Fibroblast of lung (primary cell): ENCODE measurements at regions not wholly inside any gene's neighbourhood (a gene's known extent, or its start where the extent isn't known, plus 50 kb on each side); places are given as distances from the start of the nearest gene placed in this dataset.
A peak's percentile ranks its signal among the peaks of the same experiment; 100 is the strongest.

ENCODE experiments used
- DNase-seq, 2 donors: peaks; one replicate each; pipeline versions ENCODE4 v3.0.0 to v3.0.0-alpha.2; 2010; ENCODE audit warnings: low read depth in 2 of 2
- H2AFZ ChIP-seq: 2 replicates; pipeline ENCODE4 v1.5.1; 2012; ENCODE audit warnings: low read length, control low read depth, inconsistent platforms
- H3K27ac ChIP-seq: 2 replicates; pipeline ENCODE4 v1.5.1; 2011; ENCODE audit warnings: low read length, control low read depth; ENCODE audit not compliant: insufficient read depth
- H3K27me3 ChIP-seq: 2 replicates; pipeline ENCODE4 v1.5.1; 2011; ENCODE audit warnings: mild to moderate bottlenecking, low read length; ENCODE audit not compliant: control insufficient read depth, insufficient read depth
- H3K36me3 ChIP-seq: 2 replicates; pipeline ENCODE4 v1.5.1; 2011; ENCODE audit warnings: low read length; ENCODE audit not compliant: control insufficient read depth, insufficient read depth
- H3K4me1 ChIP-seq: 2 replicates; pipeline ENCODE4 v1.5.1; 2011; ENCODE audit warnings: low read length; ENCODE audit not compliant: control insufficient read depth, insufficient read depth; ENCODE audit errors: extremely low read depth
- H3K4me2 ChIP-seq: 2 replicates; pipeline ENCODE4 v1.5.1; 2011; ENCODE audit warnings: low read length, control low read depth; ENCODE audit not compliant: insufficient read depth; ENCODE audit errors: extremely low read depth
- H3K4me3 ChIP-seq, 4 experiments: fragments of 200-600 bp in 1 of 4; sonication (generic) in 1 of 4; replicated peaks in 1 of 4; 2 replicates each; pipeline ENCODE4 v1.5.1; 2011 to 2016; ENCODE audit warnings: low read length in 4 of 4, low read depth in 3 of 4, mild to moderate bottlenecking in 3 of 4, control low read depth in 2 of 4, inconsistent platforms in 1 of 4, mixed read lengths in 1 of 4; ENCODE audit not compliant: insufficient read depth in 1 of 4; ENCODE audit errors: control extremely low read depth in 1 of 4
- H3K79me2 ChIP-seq: 2 replicates; pipeline ENCODE4 v1.5.1; 2012; ENCODE audit warnings: mild to moderate bottlenecking, low read length, inconsistent platforms; ENCODE audit not compliant: control insufficient read depth, insufficient read depth
- H3K9ac ChIP-seq: 2 replicates; pipeline ENCODE4 v1.5.1; 2011; ENCODE audit warnings: mild to moderate bottlenecking, low read length, control low read depth; ENCODE audit not compliant: insufficient read depth
- H3K9me3 ChIP-seq: 2 replicates; pipeline ENCODE4 v1.5.1; 2012; ENCODE audit warnings: low read depth, low read length; ENCODE audit not compliant: control insufficient read depth, insufficient read depth
- H4K20me1 ChIP-seq: 2 replicates; pipeline ENCODE4 v1.5.1; 2011; ENCODE audit warnings: low read length; ENCODE audit not compliant: control insufficient read depth, insufficient read depth; ENCODE audit errors: extremely low read depth
- EZH2 ChIP-seq: IDR thresholded peaks from 2 replicates; pipeline ENCODE4 v1.5.1; 2012; ENCODE audit warnings: low read length, control low read depth, mild to moderate bottlenecking; ENCODE audit errors: missing control alignments
- TF ChIP-seq, protein P1 (sequence below), 2 donors: IDR thresholded peaks in 1 of 2; conservative IDR thresholded peaks in 1 of 2; 1 replicate in 1 of 2; 2 replicates in 1 of 2; pipeline ENCODE4 v1.5.1; 2011 to 2012; ENCODE audit warnings: low read length in 2 of 2, control low read depth in 1 of 2, inconsistent platforms in 1 of 2, low read depth in 1 of 2, mild to moderate bottlenecking in 1 of 2

DNA sequence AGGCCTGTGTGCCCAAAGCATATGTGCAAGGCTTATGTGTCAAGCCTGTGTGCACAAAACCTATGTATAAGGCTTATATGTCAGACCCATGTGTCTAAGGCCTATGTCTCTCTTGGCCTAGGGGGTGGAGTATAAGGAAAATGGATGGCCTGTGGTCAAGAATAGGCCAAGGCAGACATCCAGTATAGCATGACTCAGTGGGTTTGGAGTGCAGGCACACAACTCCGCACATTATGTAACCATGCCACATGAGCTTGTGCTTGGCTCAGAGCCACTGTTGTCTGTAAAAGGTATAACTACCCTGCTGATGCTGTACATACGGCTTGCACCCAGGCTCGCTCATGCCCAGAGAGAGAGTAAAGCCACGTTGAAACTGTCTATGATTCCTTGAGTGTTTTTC lies 626.4 kb upstream of the NUDT12 start:
- DNase-seq, result peak; percentile 72 to 96
- no peak for TF ChIP-seq EZH2
- TF ChIP-seq, protein P1, sequence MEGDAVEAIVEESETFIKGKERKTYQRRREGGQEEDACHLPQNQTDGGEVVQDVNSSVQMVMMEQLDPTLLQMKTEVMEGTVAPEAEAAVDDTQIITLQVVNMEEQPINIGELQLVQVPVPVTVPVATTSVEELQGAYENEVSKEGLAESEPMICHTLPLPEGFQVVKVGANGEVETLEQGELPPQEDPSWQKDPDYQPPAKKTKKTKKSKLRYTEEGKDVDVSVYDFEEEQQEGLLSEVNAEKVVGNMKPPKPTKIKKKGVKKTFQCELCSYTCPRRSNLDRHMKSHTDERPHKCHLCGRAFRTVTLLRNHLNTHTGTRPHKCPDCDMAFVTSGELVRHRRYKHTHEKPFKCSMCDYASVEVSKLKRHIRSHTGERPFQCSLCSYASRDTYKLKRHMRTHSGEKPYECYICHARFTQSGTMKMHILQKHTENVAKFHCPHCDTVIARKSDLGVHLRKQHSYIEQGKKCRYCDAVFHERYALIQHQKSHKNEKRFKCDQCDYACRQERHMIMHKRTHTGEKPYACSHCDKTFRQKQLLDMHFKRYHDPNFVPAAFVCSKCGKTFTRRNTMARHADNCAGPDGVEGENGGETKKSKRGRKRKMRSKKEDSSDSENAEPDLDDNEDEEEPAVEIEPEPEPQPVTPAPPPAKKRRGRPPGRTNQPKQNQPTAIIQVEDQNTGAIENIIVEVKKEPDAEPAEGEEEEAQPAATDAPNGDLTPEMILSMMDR (conservative IDR thresholded peaks at IDR 0.05 in 1 of 2, IDR thresholded peaks at IDR 0.05 in 1 of 2; ENCODE audit: low read depth in 1 of 2, low read length in 2 of 2), result no peak
- no peak overlapping the region for H3K4me2 ChIP-seq
- no peak overlapping the region for H3K27ac ChIP-seq
- no peaks in the 10 kb centered on the region for H3K27me3 ChIP-seq
- H3K9me3 ChIP-seq, result no peaks in the 10 kb centered on the region
- no peaks in the 10 kb centered on the region for H3K4me1 ChIP-seq
- H3K79me2 ChIP-seq, result no peaks in the 10 kb centered on the region
- no peak overlapping the region for H2AFZ ChIP-seq
- H4K20me1 ChIP-seq, result no peaks in the 10 kb centered on the region
- no peak overlapping the region for H3K4me3 ChIP-seq
- H3K36me3 ChIP-seq, result no peaks in the 10 kb centered on the region
- no peak overlapping the region for H3K9ac ChIP-seq

DNA sequence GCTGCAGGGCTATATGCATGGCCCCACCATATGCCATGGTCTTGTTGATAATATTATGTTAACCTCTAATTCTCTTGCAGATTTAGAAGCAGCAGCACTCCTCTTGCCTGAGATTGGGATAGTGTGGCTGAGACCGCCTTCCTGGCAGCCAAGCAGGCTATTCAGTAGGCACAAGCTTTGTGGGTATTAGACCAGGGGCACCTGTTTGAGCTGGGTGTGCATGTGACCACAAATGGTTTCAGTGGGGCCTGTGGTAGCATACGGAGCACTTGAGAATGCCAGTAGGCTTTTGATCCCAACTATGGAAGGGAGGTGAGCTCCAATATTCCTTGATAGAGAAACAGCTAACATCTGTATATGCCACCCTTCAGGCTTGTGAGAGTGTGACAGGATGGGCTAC lies 625.1 kb upstream of the NUDT12 start:
- Histone ChIP-seq H2AFZ (no peak overlapping the region), H3K27ac (no peak overlapping the region), H3K4me2 (no peak overlapping the region), H3K9me3 (no peaks in the 10 kb centered on the region), H4K20me1 (no peaks in the 10 kb centered on the region), H3K9ac (no peak overlapping the region), H3K79me2 (no peaks in the 10 kb centered on the region), H3K4me1 (no peaks in the 10 kb centered on the region), H3K36me3 (no peaks in the 10 kb centered on the region), H3K4me3 (no peak overlapping the region), H3K27me3 (no peaks in the 10 kb centered on the region)
- no peak for DNase-seq
- TF ChIP-seq, protein P1 (conservative IDR thresholded peaks at IDR 0.05 in 1 of 2, IDR thresholded peaks at IDR 0.05 in 1 of 2; ENCODE audit: low read depth in 1 of 2, low read length in 2 of 2), result no peak
- no peak for TF ChIP-seq EZH2

GRCh38 chr5:104186510-104186909 lies 623.9 kb upstream of the NUDT12 start:
- Histone ChIP-seq H4K20me1 (no peaks in the 10 kb centered on the region), H2AFZ (no peak overlapping the region), H3K4me2 (no peak overlapping the region), H3K27me3 (no peaks in the 10 kb centered on the region), H3K79me2 (no peaks in the 10 kb centered on the region), H3K9ac (no peak overlapping the region), H3K36me3 (no peaks in the 10 kb centered on the region), H3K4me1 (no peaks in the 10 kb centered on the region), H3K9me3 (no peaks in the 10 kb centered on the region), H3K27ac (no peak overlapping the region), H3K4me3 (no peak overlapping the region)
- TF ChIP-seq, protein P1 (conservative IDR thresholded peaks at IDR 0.05 in 1 of 2, IDR thresholded peaks at IDR 0.05 in 1 of 2; ENCODE audit: low read depth in 1 of 2, low read length in 2 of 2), result no peak
- TF ChIP-seq EZH2, result no peak
- DNase-seq, result no peak
